ENCODE measurements at regions not wholly inside any gene's neighbourhood (a gene's known extent, or its start where the extent isn't known, plus 50 kb on each side); places are given as distances from the start of the nearest gene placed in this dataset.

- DNase-seq: no peak
Measured at GRCh38 chr21:16866851-16867250, 646.0 kb upstream of the CXADR start.

- no peak for DNase-seq
Measured at GRCh38 chr21:16870103-16870502, 642.7 kb upstream of the CXADR start.

- no peak for DNase-seq
Measured at GRCh38 chr21:16872616-16873015, 640.2 kb upstream of the CXADR start.

GRCh38 chr21:16873176-16873575, 639.7 kb upstream of the CXADR start:
- DNase-seq: no peak

GRCh38 chr21:16873596-16873995, 639.2 kb upstream of the CXADR start:
- DNase-seq: no peak

DNA sequence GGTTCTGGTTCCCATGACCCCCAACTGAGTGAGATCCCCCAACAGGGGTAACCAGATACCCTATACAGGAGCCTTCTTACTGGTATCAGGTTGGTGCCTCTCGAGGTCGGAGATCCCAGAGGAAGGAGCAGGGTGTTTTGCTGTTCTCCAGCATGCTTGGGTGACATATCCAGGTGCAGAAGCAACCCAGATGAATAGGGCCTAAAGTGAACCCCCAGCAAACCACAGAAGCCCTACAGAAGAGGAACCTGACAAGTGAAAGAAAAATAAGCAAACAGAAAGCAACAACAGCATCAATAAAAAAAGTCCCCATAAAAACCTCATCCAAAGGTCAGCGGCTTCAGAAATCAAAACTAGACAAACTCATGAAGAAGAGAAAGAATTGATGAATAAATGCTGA, 633.4 kb upstream of the CXADR start:
- DNase-seq: no peak

GRCh38 chr21:16891821-16892220, 621.0 kb upstream of the CXADR start:
- no peak for DNase-seq

- no peak for DNase-seq
Measured at GRCh38 chr21:16900685-16901084, 612.2 kb upstream of the CXADR start.

- no peak for DNase-seq
Measured at GRCh38 chr21:16908077-16908476, 604.8 kb upstream of the CXADR start.

- DNase-seq: no peak
Measured at GRCh38 chr21:16910435-16911165, 602.2 kb upstream of the CXADR start.

- no peak for DNase-seq
Measured at GRCh38 chr21:16911166-16911607, 601.7 kb upstream of the CXADR start.

GRCh38 chr21:16912075-16912474, 600.8 kb upstream of the CXADR start:
- DNase-seq: no peak

GRCh38 chr21:16913010-16913409, 599.8 kb upstream of the CXADR start:
- no peak for DNase-seq

DNA sequence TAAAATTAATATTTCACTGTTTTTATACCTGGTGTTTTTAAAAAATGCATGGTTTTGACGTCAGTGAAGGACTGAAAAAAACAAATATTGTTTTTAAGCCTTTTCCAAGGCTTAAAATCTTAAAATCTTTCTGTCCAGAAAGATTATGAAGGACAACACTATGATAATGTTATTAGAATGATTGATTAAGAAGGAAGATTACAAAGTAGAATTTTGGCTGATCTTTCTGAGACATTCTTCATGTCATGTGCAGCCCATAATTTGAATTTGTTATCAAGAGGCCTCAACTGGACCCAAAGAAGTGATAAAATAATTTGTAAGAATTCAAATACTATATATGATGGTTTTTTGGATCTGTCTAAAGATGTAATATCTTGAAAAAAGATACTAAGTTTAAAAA, 584.4 kb upstream of the CXADR start:
- DNase-seq: no peak

GRCh38 chr21:16932314-16932713, 580.5 kb upstream of the CXADR start:
- no peak for DNase-seq

- no peak for DNase-seq
Measured at GRCh38 chr21:16942703-16943102, 570.1 kb upstream of the CXADR start.

DNA sequence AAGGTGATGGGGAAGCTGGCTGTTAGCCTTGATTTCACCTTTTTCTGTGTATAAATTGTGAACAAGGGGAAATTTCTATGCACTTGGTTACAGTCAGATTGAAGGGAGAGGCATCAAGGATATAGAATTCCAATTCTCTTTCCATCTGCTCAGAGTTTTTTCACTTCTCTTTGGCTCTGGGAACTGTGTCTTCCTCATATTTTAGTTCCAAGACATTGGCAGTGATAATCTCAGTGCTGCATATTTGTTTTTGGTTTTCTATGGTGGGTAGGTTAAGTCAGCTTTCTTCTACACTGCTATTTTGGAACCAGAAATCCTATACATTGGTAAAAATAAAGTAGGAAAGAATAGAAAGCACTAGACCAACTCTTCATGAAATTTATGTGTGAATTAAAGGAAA, 569.6 kb upstream of the CXADR start:
- no peak for DNase-seq

- no peak for DNase-seq
Measured at GRCh38 chr21:16945580-16945979, 567.3 kb upstream of the CXADR start.

DNA sequence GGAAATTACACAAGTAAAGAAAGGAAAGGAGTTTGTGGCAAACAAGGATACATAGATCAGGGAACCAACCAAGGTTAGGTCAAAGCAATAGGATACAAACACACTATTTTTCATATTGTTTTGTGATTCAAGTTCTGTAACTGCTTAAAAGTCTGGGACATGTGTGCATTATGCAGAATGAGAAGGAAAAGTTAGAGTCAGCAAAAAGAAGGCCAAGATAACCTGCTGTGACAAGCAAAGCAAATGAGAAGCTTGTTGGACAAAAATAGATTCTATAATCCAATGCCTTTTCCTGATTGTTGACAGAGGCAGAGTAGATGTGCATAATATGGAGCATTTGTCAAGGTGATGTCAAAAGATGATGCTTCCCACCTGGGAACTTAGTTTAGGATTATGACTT, 556.0 kb upstream of the CXADR start:
- no peak for DNase-seq

DNA sequence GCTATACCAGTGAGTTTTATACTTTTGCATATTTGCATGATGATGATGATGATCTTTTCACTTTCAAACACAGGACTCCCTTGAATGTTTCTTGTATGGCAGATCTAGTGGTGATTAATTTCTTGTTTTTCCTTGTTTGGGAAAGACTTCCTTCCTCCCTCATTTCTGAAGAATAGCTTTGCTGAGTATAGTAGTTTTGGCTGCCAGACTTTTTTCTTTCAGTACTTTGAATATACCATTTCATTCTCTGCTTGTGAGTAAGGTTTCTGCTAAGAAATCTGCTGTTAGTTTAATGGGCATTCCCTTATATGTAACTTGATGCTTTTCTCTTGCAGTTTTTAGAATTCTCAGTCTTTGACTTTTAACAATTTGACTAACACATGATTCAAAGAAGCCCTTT, 547.4 kb upstream of the CXADR start:
- DNase-seq: no peak

- DNase-seq: no peak
Measured at GRCh38 chr21:16968436-16968835, 544.4 kb upstream of the CXADR start.

GRCh38 chr21:16969636-16970035, 543.2 kb upstream of the CXADR start:
- no peak for DNase-seq

GRCh38 chr21:16974060-16974459, 538.8 kb upstream of the CXADR start:
- no peak for DNase-seq

- no peak for DNase-seq
Measured at GRCh38 chr21:16976193-16976592, 536.6 kb upstream of the CXADR start.

GRCh38 chr21:16978309-16978895, 534.4 kb upstream of the CXADR start:
- DNase-seq: no peak
